ENCODE measurements at regions not wholly inside any gene's neighbourhood (a gene's known extent, or its start where the extent isn't known, plus 50 kb on each side); places are given as distances from the start of the nearest gene placed in this dataset.

- peak; percentile 53 for DNase-seq
These were observed 124.3 kb downstream of the TRIM29 start for GRCh38 chr11:120013325-120014250.

- DNase-seq = no peak
These were observed 125.7 kb downstream of the TRIM29 start for GRCh38 chr11:120012245-120012644.

GRCh38 chr11:120011836-120012235 is 126.1 kb downstream of the TRIM29 start:
- no peak for DNase-seq

DNA sequence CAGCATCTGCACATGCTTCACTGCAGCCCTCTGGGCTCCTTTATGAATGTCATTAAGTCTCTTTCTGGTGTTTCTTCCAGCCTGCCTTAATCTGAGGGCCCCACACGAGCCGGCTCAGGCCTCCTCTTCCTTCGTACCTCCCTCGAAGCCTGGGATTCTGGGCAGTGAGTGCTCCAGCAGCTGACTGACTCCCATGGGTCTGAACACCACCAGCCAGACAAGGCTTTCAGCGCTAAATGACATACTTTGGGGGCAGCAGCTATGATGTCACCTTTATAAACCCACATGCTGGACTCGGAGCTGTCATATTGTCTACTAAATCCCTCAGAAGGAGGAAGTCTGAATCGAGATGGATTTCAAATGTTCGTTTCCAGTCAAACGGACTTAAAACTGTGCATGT is 127.1 kb downstream of the TRIM29 start:
- no peak for DNase-seq

- DNase-seq = no peak
These were observed 128.0 kb downstream of the TRIM29 start for GRCh38 chr11:120009938-120010337.

DNA sequence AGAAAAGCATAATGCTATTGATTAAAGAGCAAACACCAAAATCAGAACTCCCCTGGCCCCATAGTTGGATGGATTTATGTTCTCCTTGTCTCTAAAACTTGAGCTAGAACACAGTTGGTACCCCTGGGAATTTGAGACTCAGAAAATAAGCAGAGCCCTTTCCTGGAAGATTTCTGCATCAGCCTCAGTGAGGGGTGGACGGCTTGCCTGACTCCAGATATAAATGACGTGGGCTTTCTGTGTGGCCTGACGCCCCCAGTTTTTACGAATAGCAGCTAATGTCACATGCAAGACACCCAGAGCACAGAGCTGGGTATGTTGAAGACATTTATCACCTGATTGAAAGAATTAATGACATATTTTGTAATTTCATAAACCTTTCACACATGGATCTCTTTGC is 130.8 kb downstream of the TRIM29 start:
- no peak for DNase-seq

DNA sequence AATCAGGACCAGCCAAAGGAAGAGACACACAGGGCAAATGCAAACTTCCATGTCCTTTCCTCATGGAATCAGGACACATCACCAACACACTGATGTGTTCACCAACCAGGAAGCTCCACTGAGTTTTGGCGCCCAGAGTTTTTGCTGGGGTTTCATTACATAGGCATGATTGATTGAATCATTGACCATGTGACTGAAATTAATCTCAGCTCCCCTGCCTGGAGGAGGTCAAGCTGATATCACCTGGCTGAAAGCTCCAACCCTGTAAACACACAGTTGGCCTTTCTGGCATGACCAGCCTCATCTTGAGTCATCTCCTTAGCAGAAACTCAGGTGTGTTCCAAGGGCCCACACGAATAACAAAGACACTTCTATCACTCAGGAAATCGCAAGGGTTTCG is 133.2 kb downstream of the TRIM29 start:
- no peak for DNase-seq

- DNase-seq = no peak
These were observed 136.5 kb downstream of the TRIM29 start for GRCh38 chr11:120001178-120002090.

DNA sequence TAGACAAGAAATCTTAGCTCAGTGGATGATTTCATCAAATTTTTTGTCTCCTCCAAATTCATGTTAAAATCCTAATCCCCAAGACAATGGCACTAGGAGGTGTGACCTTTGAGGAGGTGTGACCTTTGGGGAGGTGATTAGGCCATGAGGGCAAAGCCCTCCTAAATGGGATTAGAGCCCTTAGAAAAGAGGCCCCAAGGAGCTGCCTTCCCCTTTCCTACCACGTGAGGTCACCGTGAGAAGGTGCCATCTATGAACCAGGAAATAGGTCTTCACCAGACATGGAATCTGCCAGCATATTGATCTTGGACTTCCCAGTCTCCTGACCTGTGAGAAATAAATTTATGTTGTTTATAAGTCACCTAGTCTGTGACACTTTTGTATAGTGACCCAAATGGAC is 138.7 kb downstream of the TRIM29 start:
- DNase-seq = no peak

- DNase-seq = no peak
These were observed 141.4 kb downstream of the TRIM29 start for GRCh38 chr11:119996556-119996955.

DNA sequence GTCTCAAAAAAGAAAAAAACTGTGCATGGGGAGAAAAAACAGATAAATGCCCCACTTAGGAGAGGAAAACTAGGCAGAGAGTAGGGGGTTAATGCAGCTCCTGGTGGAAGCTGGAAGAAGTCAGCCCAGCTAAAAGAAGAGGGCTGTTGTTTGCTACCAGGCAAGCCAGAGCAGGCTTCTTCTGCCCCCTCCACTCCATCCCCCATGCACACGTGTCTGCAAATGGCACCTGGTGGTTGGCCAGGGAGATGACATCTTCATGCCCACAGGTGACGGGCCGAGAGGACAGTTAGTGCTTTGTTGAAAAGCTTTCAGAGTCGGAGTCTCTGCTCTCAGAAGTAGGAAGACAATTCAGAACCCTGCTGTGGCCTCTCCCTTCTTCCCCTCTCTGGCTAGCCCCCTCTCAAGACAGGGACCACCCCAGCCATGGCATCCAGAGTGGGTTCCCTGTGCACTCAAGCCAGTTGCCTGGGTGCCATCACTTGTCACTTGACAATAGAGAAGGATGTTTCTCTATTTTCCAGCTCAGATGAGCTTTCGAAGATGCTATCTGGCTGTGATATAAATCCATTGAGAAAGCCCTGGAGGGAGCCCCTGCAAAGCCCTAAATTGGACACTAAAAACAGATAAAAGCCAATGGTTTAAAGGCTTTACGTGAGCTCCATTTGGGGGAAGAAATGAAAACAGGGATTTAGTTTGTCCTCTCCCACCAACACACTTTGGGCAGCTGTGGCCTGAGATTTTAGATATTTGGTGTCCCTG is 142.0 kb downstream of the TRIM29 start:
- no peak for DNase-seq

- no peak for DNase-seq
These were observed 144.2 kb downstream of the TRIM29 start for GRCh38 chr11:119993722-119994121.

DNA sequence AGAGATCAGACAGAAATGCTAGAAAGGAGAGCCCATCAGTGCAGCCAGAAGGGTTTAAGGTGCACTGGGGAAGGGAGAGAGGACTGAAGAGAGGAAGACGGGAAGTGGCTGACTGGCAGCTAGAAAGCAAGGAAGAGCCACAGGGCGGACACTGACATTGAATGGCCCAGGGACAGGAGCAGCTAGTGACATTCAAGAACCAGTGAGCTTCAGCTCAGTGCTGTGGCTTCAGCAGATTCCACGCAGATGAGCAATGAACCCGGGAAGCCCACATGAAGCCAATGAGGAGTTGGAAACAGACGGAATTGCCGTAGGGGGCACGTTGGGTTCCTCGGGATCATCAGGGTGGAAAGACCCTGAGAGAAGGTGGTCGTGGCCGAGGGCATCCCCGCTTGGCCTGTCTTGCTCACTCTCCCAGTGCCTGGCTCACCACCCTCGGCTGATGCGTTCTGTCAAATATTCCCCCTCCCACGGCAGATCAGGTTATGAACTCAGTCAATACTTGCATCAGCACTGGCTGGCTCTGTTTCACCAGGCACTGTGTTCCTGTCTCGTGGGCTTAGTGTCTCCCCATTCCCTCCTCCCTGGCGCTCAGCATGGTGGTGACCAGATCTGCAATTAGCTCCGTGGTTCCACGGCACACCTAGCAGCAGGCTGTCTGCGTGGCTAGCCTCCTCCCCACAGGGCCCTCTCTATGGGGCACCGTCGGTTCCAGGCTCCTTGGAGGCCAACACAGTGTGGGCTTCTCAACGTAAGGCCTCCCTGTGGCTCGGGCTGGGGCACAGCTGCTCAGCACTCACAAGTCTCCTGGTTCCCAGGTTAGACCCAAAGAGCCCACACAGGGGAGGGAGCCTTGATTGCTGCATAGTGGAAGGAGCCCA is 145.5 kb downstream of the TRIM29 start:
- DNase-seq = no peak

DNA sequence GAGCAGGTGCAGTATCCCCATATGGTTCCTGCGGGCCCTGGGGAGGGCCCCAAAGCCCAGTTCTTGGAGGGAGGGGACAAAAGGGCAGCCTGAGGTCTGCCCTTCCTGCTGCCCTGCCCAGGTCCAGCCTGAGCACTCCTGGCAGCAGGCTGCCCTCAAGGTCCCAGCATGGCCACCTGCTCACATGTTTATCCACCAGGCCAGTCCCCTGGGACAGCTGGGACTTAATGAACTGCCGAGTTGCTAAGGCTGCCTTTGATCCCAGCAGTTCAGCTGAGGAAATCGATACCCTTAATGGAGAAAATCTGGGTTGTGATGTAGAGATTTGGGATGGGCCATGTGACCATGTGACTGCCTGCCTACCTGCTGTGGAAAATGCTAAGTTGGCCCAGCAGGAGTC is 146.2 kb downstream of the TRIM29 start:
- no peak for DNase-seq

GRCh38 chr11:119991022-119991404 is 146.9 kb downstream of the TRIM29 start:
- DNase-seq = no peak

- no peak for DNase-seq
These were observed 147.4 kb downstream of the TRIM29 start for GRCh38 chr11:119990309-119991021.

DNA sequence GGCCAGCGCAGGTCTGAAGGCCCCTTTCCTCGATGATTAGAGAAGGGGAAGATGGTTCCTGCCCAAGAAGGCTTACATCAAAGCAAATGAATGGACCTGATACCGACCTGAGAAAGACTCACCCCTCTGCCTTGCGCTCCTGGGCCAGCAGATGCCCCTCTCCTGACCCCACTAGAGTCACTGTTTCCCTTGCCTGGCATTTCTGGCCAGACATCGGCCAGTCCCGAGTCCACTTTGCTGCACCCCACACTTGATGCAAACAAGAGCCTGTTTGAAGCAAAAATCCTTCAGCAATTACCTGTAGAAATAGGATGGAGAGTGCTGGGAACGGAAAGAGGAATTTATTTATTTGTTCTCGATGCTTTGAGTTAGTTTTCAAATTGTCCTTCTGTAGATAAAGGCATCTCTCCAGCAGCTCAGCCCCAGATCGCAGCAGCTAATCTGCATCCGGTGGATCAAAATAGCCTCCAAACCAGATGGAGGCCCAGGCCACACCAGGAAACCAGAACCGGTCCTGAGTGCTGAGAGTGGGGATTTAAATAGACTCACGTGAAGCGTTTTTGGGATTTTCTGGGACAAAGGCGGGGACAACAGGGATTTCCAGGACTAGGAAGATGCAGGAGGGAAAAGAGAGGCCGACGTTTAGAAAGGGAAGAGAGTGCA is 148.6 kb downstream of the TRIM29 start:
- DNase-seq = no peak

- DNase-seq = no peak
These were observed 152.4 kb downstream of the TRIM29 start for GRCh38 chr11:119985551-119985950.

- no peak for DNase-seq
These were observed 154.1 kb downstream of the TRIM29 start for GRCh38 chr11:119983816-119984215.

GRCh38 chr11:119983240-119983732 is 154.6 kb downstream of the TRIM29 start:
- DNase-seq = no peak
